ENCODE measurements at regions not wholly inside any gene's neighbourhood (a gene's known extent, or its start where the extent isn't known, plus 50 kb on each side); places are given as distances from the start of the nearest gene placed in this dataset.

- Histone ChIP-seq H3K4me3 (no peak overlapping the region), H3K4me1 (peaks cover 0 to 8% (median 0%) of the 10 kb centered on the region in 3 donors), H3K27ac (no peak overlapping the region), H3K36me3 (no peaks in the 10 kb centered on the region), H3K27me3 (no peaks in the 10 kb centered on the region), H3K9me3 (no peaks in the 10 kb centered on the region)
- 57 to 60% methylated on average over 2 of the region's 2 CpGs for WGBS, 2 donors
- intact Hi-C loops (cut with DNase I): no loop called here
- no peak for TF ChIP-seq POLR2A (IDR thresholded peaks at IDR 0.05)
- TF ChIP-seq CTCF (IDR thresholded peaks at IDR 0.05): no peak
- no peak for DNase-seq
These were observed 59.8 kb upstream of the MEDAG start for GRCh38 chr13:30846311-30846710.

- peaks cover 0 to 8% (median 0%) of the 10 kb centered on the region in 3 donors for H3K4me1 ChIP-seq
- H3K4me3 ChIP-seq: no peak overlapping the region
- no peak for DNase-seq
- intact Hi-C loops (cut with DNase I): no loop called here
- WGBS, 2 donors: 85 to 95% methylated on average over 4 to 7 of the region's 7 CpGs
- H3K27me3 ChIP-seq: no peaks in the 10 kb centered on the region
- no peaks in the 10 kb centered on the region for H3K9me3 ChIP-seq
- no peak overlapping the region for H3K27ac ChIP-seq
- TF ChIP-seq CTCF (IDR thresholded peaks at IDR 0.05): no peak
- TF ChIP-seq POLR2A (IDR thresholded peaks at IDR 0.05): no peak
- H3K36me3 ChIP-seq: no peaks in the 10 kb centered on the region
These were observed 59.2 kb upstream of the MEDAG start for GRCh38 chr13:30846866-30847265.

- H3K27me3 ChIP-seq: no peaks in the 10 kb centered on the region
- no peak for TF ChIP-seq POLR2A (IDR thresholded peaks at IDR 0.05)
- TF ChIP-seq CTCF (IDR thresholded peaks at IDR 0.05): no peak
- H3K36me3 ChIP-seq: no peaks in the 10 kb centered on the region
- H3K27ac ChIP-seq: peak overlapping the region in 2 of 4 donors; percentile 33 to 62
- no peak for DNase-seq
- H3K4me3 ChIP-seq: no peak overlapping the region
- no peaks in the 10 kb centered on the region for H3K9me3 ChIP-seq
- peaks cover 0 to 8% (median 0%) of the 10 kb centered on the region in 3 donors for H3K4me1 ChIP-seq
- intact Hi-C loops (cut with DNase I): no loop called here
- WGBS, 2 donors: 32% methylated on average over 10 to 11 of the region's 11 CpGs
These were observed 58.3 kb upstream of the MEDAG start for GRCh38 chr13:30847650-30848307.

GRCh38 chr13:30848332-30849027 lies 57.6 kb upstream of the MEDAG start:
- no peak for DNase-seq
- Histone ChIP-seq H3K27ac (peak overlapping the region in 2 of 4 donors; percentile 33 to 59), H3K4me1 (peaks cover 0 to 8% (median 0%) of the 10 kb centered on the region in 3 donors), H3K27me3 (no peaks in the 10 kb centered on the region), H3K36me3 (no peaks in the 10 kb centered on the region), H3K9me3 (no peaks in the 10 kb centered on the region), H3K4me3 (no peak overlapping the region)
- intact Hi-C loops (cut with DNase I): no loop called here
- TF ChIP-seq CTCF (IDR thresholded peaks at IDR 0.05): no peak
- no peak for TF ChIP-seq POLR2A (IDR thresholded peaks at IDR 0.05)
- 68 to 70% methylated on average over 5 of the region's 5 CpGs for WGBS, 2 donors

- Histone ChIP-seq H3K4me1 (peaks cover 0 to 8% (median 0%) of the 10 kb centered on the region in 3 donors), H3K27me3 (no peaks in the 10 kb centered on the region), H3K4me3 (no peak overlapping the region), H3K36me3 (no peaks in the 10 kb centered on the region), H3K9me3 (no peaks in the 10 kb centered on the region), H3K27ac (no peak overlapping the region)
- intact Hi-C loops (cut with DNase I): no loop called here
- no peak for DNase-seq
- 77 to 82% methylated on average over 4 of the region's 4 CpGs for WGBS, 2 donors
- TF ChIP-seq POLR2A (IDR thresholded peaks at IDR 0.05) (no peak), CTCF (IDR thresholded peaks at IDR 0.05) (no peak)
These were observed 56.5 kb upstream of the MEDAG start for GRCh38 chr13:30849611-30850010.
